Stimulated activated memory B cell treated with anti-CD40 and anti-IgM and Interleukin-4, amounts not matched to agents 10 μg/mL and 1 μg/mL and 100 μg/mL, for 72 hours (primary cell): ENCODE measurements at regions not wholly inside any gene's neighbourhood (a gene's known extent, or its start where the extent isn't known, plus 50 kb on each side); places are given as distances from the start of the nearest gene placed in this dataset.

Source experiments
- ATAC-seq: fragments of 150-1000 bp; cut with Tn5 transposase; 2 replicates; pipeline ENCODE4 v1.10.0; 2021
- H3K27ac Mint-ChIP-seq: one replicate; pipeline ENCODE4 v1.8.0; 2022; ENCODE audit warnings: mild to moderate bottlenecking, mixed read lengths
- H3K27me3 Mint-ChIP-seq: one replicate; pipeline ENCODE4 v1.8.0; 2022; ENCODE audit warnings: mixed read lengths
- H3K36me3 Mint-ChIP-seq: one replicate; pipeline ENCODE4 v1.8.0; 2022; ENCODE audit warnings: mixed read lengths
- H3K4me1 Mint-ChIP-seq: one replicate; pipeline ENCODE4 v1.8.0; 2022; ENCODE audit warnings: mixed read lengths
- H3K4me3 Mint-ChIP-seq: one replicate; pipeline ENCODE4 v1.8.0; 2022; ENCODE audit warnings: mild to moderate bottlenecking, moderate library complexity, mixed read lengths
- H3K9me3 Mint-ChIP-seq: one replicate; pipeline ENCODE4 v1.8.0; 2022; ENCODE audit warnings: mixed read lengths

DNA sequence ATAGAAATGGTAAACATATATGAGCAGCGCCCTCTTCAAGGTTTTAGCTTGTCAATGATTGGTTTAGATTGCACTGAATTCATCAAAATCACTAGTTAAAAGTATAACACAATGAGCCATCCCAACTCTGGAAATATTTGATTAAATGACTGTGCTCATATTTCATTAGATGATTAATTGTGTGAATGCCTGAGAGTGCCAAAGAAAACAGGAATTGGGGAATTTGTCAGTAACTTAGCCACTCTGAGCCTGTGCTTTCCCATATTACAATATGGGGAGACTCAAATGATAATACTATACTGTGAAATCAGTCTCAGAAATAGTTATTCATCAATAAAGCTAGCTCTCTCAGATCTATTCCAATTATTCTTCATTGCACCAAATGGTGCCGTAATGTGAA lies 2087.6 kb upstream of the CELF4 start:
- Mint-ChIP-seq H3K4me3 (no peak overlapping the region), H3K36me3 (no peaks in the 10 kb centered on the region), H3K9me3 (peaks cover 4% of the 10 kb centered on the region), H3K4me1 (no peaks in the 10 kb centered on the region), H3K27me3 (no peaks in the 10 kb centered on the region), H3K27ac (no peak overlapping the region)
- ATAC-seq: no peak

GRCh38 chr18:39648616-39649015 lies 2083.0 kb upstream of the CELF4 start:
- Mint-ChIP-seq H3K36me3 (no peaks in the 10 kb centered on the region), H3K9me3 (peaks cover 4% of the 10 kb centered on the region), H3K27me3 (no peaks in the 10 kb centered on the region), H3K27ac (no peak overlapping the region), H3K4me1 (no peaks in the 10 kb centered on the region), H3K4me3 (no peak overlapping the region)
- no peak for ATAC-seq

- ATAC-seq: no peak
- H3K36me3 Mint-ChIP-seq: no peaks in the 10 kb centered on the region
- no peak overlapping the region for H3K27ac Mint-ChIP-seq
- H3K9me3 Mint-ChIP-seq: peaks cover 7% of the 10 kb centered on the region
- no peaks in the 10 kb centered on the region for H3K27me3 Mint-ChIP-seq
- no peaks in the 10 kb centered on the region for H3K4me1 Mint-ChIP-seq
- H3K4me3 Mint-ChIP-seq: no peak overlapping the region
Measured at GRCh38 chr18:39647627-39648534, 2082.3 kb upstream of the CELF4 start.

DNA sequence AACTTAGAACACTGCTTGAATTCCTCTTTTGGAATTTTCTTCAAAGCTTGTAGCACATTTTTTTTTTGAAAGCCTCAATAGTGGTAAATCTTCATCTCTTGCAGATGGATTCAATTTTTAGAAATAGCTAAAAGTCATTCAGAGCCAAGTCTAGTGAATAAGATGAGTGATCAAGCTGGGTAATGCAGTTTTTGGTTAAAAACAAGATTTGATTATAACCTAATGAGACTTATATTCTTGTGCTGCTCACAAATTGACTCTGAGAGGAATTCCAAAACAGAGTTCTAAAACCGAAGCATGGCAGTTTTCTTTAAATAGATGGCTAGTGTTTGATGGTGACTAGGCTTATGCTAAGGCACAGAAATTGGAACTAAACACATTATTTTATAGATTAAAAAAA lies 2072.6 kb upstream of the CELF4 start:
- no peaks in the 10 kb centered on the region for H3K27me3 Mint-ChIP-seq
- no peaks in the 10 kb centered on the region for H3K36me3 Mint-ChIP-seq
- H3K4me1 Mint-ChIP-seq: no peaks in the 10 kb centered on the region
- H3K27ac Mint-ChIP-seq: no peak overlapping the region
- H3K4me3 Mint-ChIP-seq: no peak overlapping the region
- no peak for ATAC-seq
- peaks cover 3% of the 10 kb centered on the region for H3K9me3 Mint-ChIP-seq

DNA sequence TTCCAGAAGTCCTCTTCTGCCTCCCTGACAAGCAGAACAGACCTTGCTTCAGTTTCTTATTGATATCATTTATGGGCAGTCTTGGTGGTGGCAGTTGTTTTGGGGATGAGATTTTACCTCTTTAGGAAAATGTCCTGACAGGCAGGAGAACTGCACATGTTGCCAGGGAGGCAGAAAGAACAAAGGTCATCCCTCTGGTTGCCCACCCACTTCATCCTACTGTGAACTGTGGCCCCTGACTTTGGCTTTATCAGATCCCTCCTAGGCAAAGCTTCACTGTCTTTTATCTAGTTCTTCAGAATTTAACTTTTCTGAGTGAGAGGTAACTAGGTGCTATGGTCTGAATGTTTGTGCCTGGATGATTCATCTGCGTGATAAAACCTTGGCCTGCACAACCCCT lies 2071.3 kb upstream of the CELF4 start:
- H3K9me3 Mint-ChIP-seq: peaks cover 3% of the 10 kb centered on the region
- no peak for ATAC-seq
- H3K4me3 Mint-ChIP-seq: no peak overlapping the region
- H3K4me1 Mint-ChIP-seq: no peaks in the 10 kb centered on the region
- no peaks in the 10 kb centered on the region for H3K27me3 Mint-ChIP-seq
- H3K36me3 Mint-ChIP-seq: no peaks in the 10 kb centered on the region
- H3K27ac Mint-ChIP-seq: no peak overlapping the region

DNA sequence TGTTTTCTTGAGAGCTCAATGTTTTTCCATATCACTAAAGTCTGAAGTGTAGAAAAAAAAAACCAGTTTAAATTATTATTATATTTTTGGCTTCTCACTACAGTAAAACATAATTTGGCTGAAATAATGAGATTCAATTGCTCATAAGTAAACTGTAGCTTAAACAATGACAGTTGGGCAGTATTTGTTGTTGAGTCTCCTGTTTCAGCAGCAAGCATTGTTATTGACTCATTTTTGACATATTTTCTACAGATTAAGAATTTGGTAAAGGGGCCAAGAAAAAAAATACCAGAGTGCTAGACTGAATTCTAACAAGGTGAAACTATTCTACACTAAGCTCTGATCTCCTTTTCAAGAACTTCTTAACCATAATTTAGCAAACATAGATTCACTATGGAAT lies 2070.4 kb upstream of the CELF4 start:
- Mint-ChIP-seq H3K9me3 (peaks cover under 1% of the 10 kb centered on the region), H3K36me3 (no peaks in the 10 kb centered on the region), H3K4me1 (no peaks in the 10 kb centered on the region), H3K27me3 (no peaks in the 10 kb centered on the region), H3K27ac (no peak overlapping the region), H3K4me3 (no peak overlapping the region)
- ATAC-seq: no peak

DNA sequence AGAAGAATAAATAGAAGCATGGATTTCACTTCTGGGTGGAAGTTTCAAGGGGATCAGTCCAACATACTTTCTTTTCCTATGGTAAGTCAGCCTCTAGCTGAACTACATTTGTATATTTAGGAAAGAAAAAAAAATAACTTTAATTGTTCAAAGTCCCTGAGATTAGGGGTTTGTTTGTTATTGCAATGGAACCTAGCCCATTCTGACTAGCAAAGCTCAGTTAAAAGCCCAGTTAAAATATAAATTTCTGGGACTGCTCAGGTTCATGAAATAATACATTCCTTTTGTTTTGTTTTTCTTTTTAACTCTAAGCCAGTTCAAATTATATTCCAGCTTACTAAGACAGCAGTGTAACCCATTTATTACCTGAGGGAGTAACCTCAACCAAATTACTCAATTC lies 2069.6 kb upstream of the CELF4 start:
- Mint-ChIP-seq H3K4me3 (no peak overlapping the region), H3K27ac (no peak overlapping the region), H3K27me3 (no peaks in the 10 kb centered on the region), H3K36me3 (no peaks in the 10 kb centered on the region), H3K9me3 (no peaks in the 10 kb centered on the region), H3K4me1 (no peaks in the 10 kb centered on the region)
- no peak for ATAC-seq

GRCh38 chr18:39627936-39628335 lies 2062.3 kb upstream of the CELF4 start:
- no peaks in the 10 kb centered on the region for H3K36me3 Mint-ChIP-seq
- H3K27ac Mint-ChIP-seq: no peak overlapping the region
- ATAC-seq: no peak
- H3K4me3 Mint-ChIP-seq: no peak overlapping the region
- H3K9me3 Mint-ChIP-seq: peaks cover 3% of the 10 kb centered on the region
- no peaks in the 10 kb centered on the region for H3K4me1 Mint-ChIP-seq
- H3K27me3 Mint-ChIP-seq: no peaks in the 10 kb centered on the region

GRCh38 chr18:39624961-39625360 lies 2059.4 kb upstream of the CELF4 start:
- Mint-ChIP-seq H3K4me3 (no peak overlapping the region), H3K9me3 (peaks cover 3% of the 10 kb centered on the region), H3K27ac (no peak overlapping the region), H3K4me1 (no peaks in the 10 kb centered on the region), H3K36me3 (no peaks in the 10 kb centered on the region), H3K27me3 (no peaks in the 10 kb centered on the region)
- no peak for ATAC-seq

DNA sequence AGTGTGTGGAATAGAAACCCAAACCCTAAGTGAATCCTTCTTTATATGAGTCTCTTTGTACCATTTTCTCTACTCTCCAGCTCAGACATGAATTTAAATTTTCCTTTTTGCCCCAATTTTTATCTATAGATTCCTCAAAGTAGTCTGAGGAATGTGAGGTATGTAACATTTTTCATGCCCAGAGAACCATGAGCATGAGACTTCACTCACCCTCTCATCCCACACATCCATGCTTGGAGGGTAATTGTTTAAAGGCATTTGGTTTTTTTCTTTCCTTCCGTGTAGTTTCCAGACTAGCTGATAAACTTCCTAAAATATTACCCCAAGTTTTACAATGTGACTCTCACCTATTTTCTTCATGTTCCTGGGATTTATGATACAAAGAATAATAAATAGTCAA lies 2056.8 kb upstream of the CELF4 start:
- Mint-ChIP-seq H3K4me3 (no peak overlapping the region), H3K36me3 (no peaks in the 10 kb centered on the region), H3K9me3 (peaks cover 3% of the 10 kb centered on the region), H3K27ac (no peak overlapping the region), H3K4me1 (no peaks in the 10 kb centered on the region), H3K27me3 (no peaks in the 10 kb centered on the region)
- ATAC-seq: no peak

- ATAC-seq: no peak
- Mint-ChIP-seq H3K27me3 (no peaks in the 10 kb centered on the region), H3K27ac (no peak overlapping the region), H3K9me3 (peaks cover 3% of the 10 kb centered on the region), H3K4me3 (no peak overlapping the region), H3K36me3 (no peaks in the 10 kb centered on the region), H3K4me1 (no peaks in the 10 kb centered on the region)
Measured at GRCh38 chr18:39620551-39621168, 2055.1 kb upstream of the CELF4 start.

DNA sequence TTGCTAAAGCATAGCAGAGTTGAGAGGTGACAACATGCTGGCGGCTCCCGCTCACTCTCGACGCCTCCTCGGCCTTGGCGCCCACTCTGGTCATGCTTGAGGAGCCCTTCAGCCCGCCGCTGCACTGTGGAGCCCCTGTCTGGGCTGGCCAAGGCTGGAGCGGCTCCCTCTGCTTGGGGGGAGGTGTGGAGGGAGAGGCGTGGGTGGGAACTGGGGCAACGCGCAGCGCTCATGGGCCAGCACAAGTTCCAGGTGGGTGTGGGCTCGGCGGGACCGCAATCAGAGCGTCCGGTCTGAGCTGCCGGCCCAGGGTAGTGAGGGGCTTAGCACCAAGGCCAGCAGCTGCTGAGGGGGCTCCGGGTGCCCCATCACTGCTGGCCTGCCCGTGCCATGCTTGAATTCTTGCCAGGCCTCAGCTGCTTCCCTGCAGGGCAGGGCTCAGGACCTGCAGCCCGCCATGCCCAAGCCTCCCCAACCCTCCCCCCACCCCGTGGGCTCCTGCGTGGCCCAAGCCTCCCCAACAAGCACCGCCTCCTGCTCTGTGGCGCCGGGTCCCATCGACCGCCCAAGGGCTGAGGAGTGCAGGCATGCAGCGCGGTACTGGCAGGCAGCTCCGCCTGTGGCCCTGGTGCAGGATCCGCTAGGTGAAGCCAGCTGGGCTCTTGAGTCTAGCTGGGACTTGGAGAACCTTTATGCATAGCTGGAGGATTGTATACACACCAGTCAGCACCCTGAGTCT lies 2052.8 kb upstream of the CELF4 start:
- no peak for ATAC-seq
- Mint-ChIP-seq H3K27ac (no peak overlapping the region), H3K9me3 (peaks cover 3% of the 10 kb centered on the region), H3K36me3 (no peaks in the 10 kb centered on the region), H3K27me3 (no peaks in the 10 kb centered on the region), H3K4me3 (no peak overlapping the region), H3K4me1 (no peaks in the 10 kb centered on the region)

- H3K36me3 Mint-ChIP-seq: no peaks in the 10 kb centered on the region
- no peaks in the 10 kb centered on the region for H3K4me1 Mint-ChIP-seq
- no peak overlapping the region for H3K27ac Mint-ChIP-seq
- no peaks in the 10 kb centered on the region for H3K27me3 Mint-ChIP-seq
- H3K4me3 Mint-ChIP-seq: no peak overlapping the region
- ATAC-seq: no peak
- H3K9me3 Mint-ChIP-seq: peaks cover 3% of the 10 kb centered on the region
Measured at GRCh38 chr18:39611381-39612100, 2045.9 kb upstream of the CELF4 start.

- Mint-ChIP-seq H3K27me3 (no peaks in the 10 kb centered on the region), H3K4me1 (no peaks in the 10 kb centered on the region), H3K27ac (no peak overlapping the region), H3K36me3 (no peaks in the 10 kb centered on the region), H3K9me3 (peaks cover 3% of the 10 kb centered on the region), H3K4me3 (no peak overlapping the region)
- ATAC-seq: no peak
Measured at GRCh38 chr18:39607034-39607433, 2041.4 kb upstream of the CELF4 start.

- H3K4me1 Mint-ChIP-seq: no peaks in the 10 kb centered on the region
- no peaks in the 10 kb centered on the region for H3K9me3 Mint-ChIP-seq
- H3K36me3 Mint-ChIP-seq: no peaks in the 10 kb centered on the region
- no peaks in the 10 kb centered on the region for H3K27me3 Mint-ChIP-seq
- H3K27ac Mint-ChIP-seq: no peak overlapping the region
- H3K4me3 Mint-ChIP-seq: no peak overlapping the region
- ATAC-seq: no peak
Measured at GRCh38 chr18:39604836-39605235, 2039.2 kb upstream of the CELF4 start.
